ENCODE measurements at regions not wholly inside any gene's neighbourhood (a gene's known extent, or its start where the extent isn't known, plus 50 kb on each side); places are given as distances from the start of the nearest gene placed in this dataset.

DNA sequence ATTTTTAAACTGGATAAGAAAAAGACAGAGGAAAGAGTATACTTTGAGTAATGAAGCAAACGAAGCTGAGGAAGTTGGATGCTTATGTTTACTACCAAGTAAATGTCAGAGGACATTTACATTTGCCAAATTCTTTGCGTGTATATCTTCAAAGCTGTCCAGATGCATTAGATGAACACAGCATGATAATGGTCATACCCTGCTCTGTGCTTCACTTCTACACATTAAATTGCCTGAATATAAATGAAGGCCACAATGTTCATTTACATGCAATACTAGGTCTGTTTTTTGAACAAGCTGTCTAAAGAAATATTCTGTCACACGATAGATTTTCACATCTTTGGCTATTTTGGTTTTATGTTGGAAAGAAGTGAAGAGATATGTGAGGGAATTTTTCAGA, 405.8 kb upstream of the ADAMTS9 start:
- peaks cover 2% of the 10 kb centered on the region for H3K4me1 ChIP-seq (ENCODE audit: control insufficient read depth, insufficient read depth, low read length)
- H3K36me3 ChIP-seq (ENCODE audit: control insufficient read depth, insufficient read depth, low read length) = no peaks in the 10 kb centered on the region
- no peak overlapping the region for H3K4me3 ChIP-seq (ENCODE audit: low read length)
- H3K27ac ChIP-seq (ENCODE audit: low read depth, low read length) = no peak overlapping the region
- H3K9ac ChIP-seq (ENCODE audit: low read length) = no peak overlapping the region
- no peaks in the 10 kb centered on the region for H3K27me3 ChIP-seq (ENCODE audit: control insufficient read depth, insufficient read depth, low read length)

DNA sequence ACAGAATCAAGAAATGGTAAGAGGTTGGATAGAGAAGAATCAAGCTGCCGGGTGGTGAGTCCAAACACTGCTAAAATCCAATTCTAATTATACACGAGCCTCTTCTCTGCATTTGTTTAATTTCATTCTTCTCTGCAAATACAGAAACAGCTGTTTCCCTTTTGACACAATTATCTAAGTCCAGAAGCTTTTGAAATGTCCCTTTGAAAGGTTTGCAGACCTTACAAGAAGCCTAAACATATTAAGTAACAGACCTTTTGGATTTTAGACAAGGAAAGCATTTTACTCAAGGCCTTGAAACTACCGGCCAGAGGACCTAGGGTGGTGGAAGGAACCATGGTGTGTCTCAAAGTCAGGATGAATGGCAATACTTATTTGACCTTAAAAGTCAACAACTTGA, 403.8 kb upstream of the ADAMTS9 start:
- Histone ChIP-seq H3K36me3 (ENCODE audit: control insufficient read depth, insufficient read depth, low read length) (no peaks in the 10 kb centered on the region), H3K27me3 (ENCODE audit: control insufficient read depth, insufficient read depth, low read length) (no peaks in the 10 kb centered on the region), H3K9ac (ENCODE audit: low read length) (no peak overlapping the region), H3K4me1 (ENCODE audit: control insufficient read depth, insufficient read depth, low read length) (peaks cover 2% of the 10 kb centered on the region), H3K4me3 (ENCODE audit: low read length) (no peak overlapping the region), H3K27ac (ENCODE audit: low read depth, low read length) (no peak overlapping the region)

DNA sequence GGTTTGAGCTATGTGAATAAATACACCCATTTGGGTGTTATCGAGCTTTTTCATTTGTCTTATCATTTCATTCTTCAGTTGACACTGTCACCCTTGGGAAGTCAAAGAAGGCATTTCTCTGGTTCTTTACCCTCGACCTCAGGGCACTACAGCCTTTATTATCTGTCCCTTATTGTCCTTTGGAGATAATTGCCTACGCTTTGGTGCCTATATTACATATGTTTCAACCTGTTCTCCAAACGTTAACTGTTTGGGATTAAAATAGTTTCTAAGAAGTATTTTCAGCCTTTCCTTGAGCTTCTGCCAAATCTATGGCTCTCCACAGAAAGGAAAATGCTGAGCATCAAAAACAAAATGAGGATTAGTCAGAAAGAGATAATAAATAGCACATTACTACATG, 395.4 kb upstream of the ADAMTS9 start:
- no peaks in the 10 kb centered on the region for H3K27me3 ChIP-seq (ENCODE audit: control insufficient read depth, insufficient read depth, low read length)
- H3K4me1 ChIP-seq (ENCODE audit: control insufficient read depth, insufficient read depth, low read length) = no peaks in the 10 kb centered on the region
- H3K4me3 ChIP-seq (ENCODE audit: low read length) = no peak overlapping the region
- H3K36me3 ChIP-seq (ENCODE audit: control insufficient read depth, insufficient read depth, low read length) = no peaks in the 10 kb centered on the region
- H3K9ac ChIP-seq (ENCODE audit: low read length) = no peak overlapping the region
- H3K27ac ChIP-seq (ENCODE audit: low read depth, low read length) = no peak overlapping the region

DNA sequence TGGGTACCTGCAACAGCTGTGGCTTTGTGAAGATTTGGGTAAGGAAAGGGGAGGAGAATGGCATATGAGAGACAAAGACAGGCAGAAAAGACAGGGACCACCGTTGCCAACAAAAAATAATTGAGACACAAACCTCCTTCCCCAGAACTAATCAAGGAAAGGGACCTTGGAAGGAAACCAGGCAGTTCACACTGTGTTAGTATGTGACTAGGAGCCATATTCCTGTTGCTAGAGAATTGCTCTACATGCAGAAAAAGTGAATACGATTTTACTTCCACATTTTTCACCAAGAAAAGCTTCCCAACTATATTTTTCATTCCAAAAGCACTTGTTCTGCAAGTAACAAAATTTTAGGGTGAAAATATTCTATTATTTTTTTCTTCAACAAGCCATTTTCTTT, 393.7 kb upstream of the ADAMTS9 start:
- Histone ChIP-seq H3K4me3 (ENCODE audit: low read length) (no peak overlapping the region), H3K9ac (ENCODE audit: low read length) (no peak overlapping the region), H3K27ac (ENCODE audit: low read depth, low read length) (no peak overlapping the region), H3K27me3 (ENCODE audit: control insufficient read depth, insufficient read depth, low read length) (no peaks in the 10 kb centered on the region), H3K36me3 (ENCODE audit: control insufficient read depth, insufficient read depth, low read length) (no peaks in the 10 kb centered on the region), H3K4me1 (ENCODE audit: control insufficient read depth, insufficient read depth, low read length) (no peaks in the 10 kb centered on the region)

DNA sequence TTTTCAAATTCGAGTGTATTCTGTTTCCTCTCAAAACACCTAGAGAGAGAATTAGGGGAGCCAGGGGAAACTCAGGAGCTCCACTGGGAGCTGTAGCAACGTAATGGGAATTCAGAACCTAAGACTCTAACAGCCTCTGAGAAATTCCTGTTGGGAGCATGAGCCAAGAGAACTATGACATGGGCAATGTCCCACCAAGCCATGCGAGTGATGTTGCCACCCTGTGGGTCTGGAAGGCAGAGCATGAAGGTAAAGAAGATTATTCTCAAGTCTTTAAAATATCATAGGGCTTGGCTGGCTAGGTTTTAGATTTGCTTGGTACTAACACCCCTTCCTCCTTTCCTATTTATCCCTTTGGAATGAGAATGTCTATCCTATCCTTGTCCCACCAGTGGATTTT, 392.6 kb upstream of the ADAMTS9 start:
- H3K27ac ChIP-seq (ENCODE audit: low read depth, low read length) = no peak overlapping the region
- H3K9ac ChIP-seq (ENCODE audit: low read length) = no peak overlapping the region
- H3K36me3 ChIP-seq (ENCODE audit: control insufficient read depth, insufficient read depth, low read length) = no peaks in the 10 kb centered on the region
- H3K27me3 ChIP-seq (ENCODE audit: control insufficient read depth, insufficient read depth, low read length) = no peaks in the 10 kb centered on the region
- no peak overlapping the region for H3K4me3 ChIP-seq (ENCODE audit: low read length)
- H3K4me1 ChIP-seq (ENCODE audit: control insufficient read depth, insufficient read depth, low read length) = no peaks in the 10 kb centered on the region

DNA sequence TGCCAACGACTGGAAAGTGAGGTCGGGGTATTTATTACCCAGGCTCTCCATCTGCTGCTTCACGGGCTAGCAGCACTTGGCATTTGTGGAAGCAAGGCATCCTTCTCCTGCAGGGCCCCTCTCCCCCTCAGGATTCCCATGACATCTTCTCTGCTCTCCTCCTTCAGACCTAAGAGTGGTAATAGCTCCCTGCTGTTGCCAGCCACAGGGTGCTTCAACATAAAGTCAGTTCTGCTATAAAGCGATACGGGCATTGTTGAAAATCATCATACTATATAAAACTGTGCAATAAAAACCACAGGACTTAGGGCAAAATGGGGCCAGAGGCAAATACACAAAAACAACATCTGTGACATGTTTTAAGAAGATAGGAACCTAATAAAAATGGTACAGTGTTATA, 391.8 kb upstream of the ADAMTS9 start:
- H3K4me3 ChIP-seq (ENCODE audit: low read length) = no peak overlapping the region
- no peaks in the 10 kb centered on the region for H3K27me3 ChIP-seq (ENCODE audit: control insufficient read depth, insufficient read depth, low read length)
- no peaks in the 10 kb centered on the region for H3K36me3 ChIP-seq (ENCODE audit: control insufficient read depth, insufficient read depth, low read length)
- H3K27ac ChIP-seq (ENCODE audit: low read depth, low read length) = no peak overlapping the region
- no peak overlapping the region for H3K9ac ChIP-seq (ENCODE audit: low read length)
- no peaks in the 10 kb centered on the region for H3K4me1 ChIP-seq (ENCODE audit: control insufficient read depth, insufficient read depth, low read length)

DNA sequence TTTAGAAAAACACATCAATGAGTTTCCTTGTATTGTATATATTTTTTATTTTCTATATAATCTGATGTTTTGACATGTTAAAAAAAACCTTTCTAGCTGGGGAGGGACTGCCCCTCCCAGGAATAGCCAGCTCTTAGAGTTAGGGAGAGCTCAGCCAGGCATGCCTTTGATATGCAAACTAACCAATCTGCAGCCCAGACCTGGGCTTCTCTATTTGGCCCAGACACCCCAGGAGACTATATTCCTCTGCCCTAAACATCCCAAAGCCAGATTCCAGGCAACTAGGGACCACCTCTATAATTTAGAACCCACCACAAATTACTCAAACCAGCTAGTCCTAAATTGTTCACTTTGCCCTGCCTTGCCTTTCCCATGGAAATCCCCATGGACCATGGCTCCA, 390.9 kb upstream of the ADAMTS9 start:
- Histone ChIP-seq H3K36me3 (ENCODE audit: control insufficient read depth, insufficient read depth, low read length) (no peaks in the 10 kb centered on the region), H3K27ac (ENCODE audit: low read depth, low read length) (no peak overlapping the region), H3K27me3 (ENCODE audit: control insufficient read depth, insufficient read depth, low read length) (no peaks in the 10 kb centered on the region), H3K4me1 (ENCODE audit: control insufficient read depth, insufficient read depth, low read length) (no peaks in the 10 kb centered on the region), H3K4me3 (ENCODE audit: low read length) (no peak overlapping the region), H3K9ac (ENCODE audit: low read length) (no peak overlapping the region)

DNA sequence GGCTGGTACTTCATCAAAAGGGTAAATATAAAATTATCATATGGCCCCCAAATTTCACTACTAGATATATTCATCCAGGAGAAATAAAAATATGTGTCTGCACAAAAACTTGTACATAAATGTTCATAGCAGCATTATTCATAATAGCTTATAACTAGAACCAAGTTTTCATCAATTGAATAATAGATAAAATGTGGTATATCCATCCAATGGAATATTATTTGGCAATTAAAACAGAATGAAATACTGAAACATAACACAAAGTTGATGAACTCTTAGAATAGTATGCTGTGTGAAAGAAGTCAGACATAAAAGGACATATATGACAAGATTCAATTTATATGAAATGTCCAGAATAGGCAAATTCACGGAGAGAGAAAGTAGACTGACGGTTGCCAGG, 389.3 kb upstream of the ADAMTS9 start:
- Histone ChIP-seq H3K36me3 (ENCODE audit: control insufficient read depth, insufficient read depth, low read length) (no peaks in the 10 kb centered on the region), H3K27me3 (ENCODE audit: control insufficient read depth, insufficient read depth, low read length) (no peaks in the 10 kb centered on the region), H3K27ac (ENCODE audit: low read depth, low read length) (no peak overlapping the region), H3K9ac (ENCODE audit: low read length) (no peak overlapping the region), H3K4me3 (ENCODE audit: low read length) (no peak overlapping the region), H3K4me1 (ENCODE audit: control insufficient read depth, insufficient read depth, low read length) (no peaks in the 10 kb centered on the region)

DNA sequence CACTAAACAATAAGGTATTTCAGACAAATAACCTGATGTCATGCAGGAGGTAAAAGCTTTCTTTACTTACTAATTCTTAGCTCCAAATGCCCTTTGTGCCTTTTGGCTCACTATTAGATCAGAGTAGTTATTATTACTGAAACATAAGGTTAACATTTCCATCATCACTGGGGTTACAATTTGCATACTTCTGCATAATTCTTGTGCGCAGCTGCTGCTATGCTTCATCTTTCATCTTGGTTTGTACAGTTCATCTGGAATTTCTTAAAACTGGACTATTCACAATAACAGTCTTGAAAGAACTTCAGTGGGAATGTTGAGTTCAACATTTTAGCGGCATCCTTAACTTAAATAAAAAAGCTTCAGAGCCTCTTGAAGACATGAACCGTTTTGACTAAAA, 383.2 kb upstream of the ADAMTS9 start:
- no peaks in the 10 kb centered on the region for H3K36me3 ChIP-seq (ENCODE audit: control insufficient read depth, insufficient read depth, low read length)
- no peak overlapping the region for H3K4me3 ChIP-seq (ENCODE audit: low read length)

DNA sequence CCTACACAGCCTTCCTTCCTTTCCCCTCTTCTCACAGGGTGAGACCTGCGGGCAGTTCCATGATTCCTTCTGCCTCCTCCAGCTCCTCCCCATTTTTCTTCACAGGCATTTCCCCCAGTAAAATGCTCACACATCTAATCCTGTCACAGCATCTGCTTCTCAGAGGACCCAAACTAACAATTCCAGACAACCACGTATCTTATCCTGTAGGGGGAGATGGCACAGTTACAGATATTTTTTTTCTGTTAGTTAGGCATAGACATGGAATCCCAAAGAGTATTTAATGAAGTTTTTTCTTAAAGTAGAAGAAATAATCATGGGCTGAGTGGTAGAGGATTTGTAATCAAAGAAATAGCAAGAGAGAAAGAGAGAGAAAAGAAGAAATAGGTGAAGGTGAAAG, 373.1 kb upstream of the ADAMTS9 start:
- H3K27ac ChIP-seq (ENCODE audit: low read depth, low read length) = no peak overlapping the region
- no peak overlapping the region for H3K4me3 ChIP-seq (ENCODE audit: low read length)

More for the DNA sequence above, 383.2 kb upstream of the ADAMTS9 start:
- no peak overlapping the region for H3K27ac ChIP-seq (ENCODE audit: low read depth, low read length)
- no peaks in the 10 kb centered on the region for H3K4me1 ChIP-seq (ENCODE audit: control insufficient read depth, insufficient read depth, low read length)
- no peak overlapping the region for H3K9ac ChIP-seq (ENCODE audit: low read length)
- no peaks in the 10 kb centered on the region for H3K27me3 ChIP-seq (ENCODE audit: control insufficient read depth, insufficient read depth, low read length)

DNA sequence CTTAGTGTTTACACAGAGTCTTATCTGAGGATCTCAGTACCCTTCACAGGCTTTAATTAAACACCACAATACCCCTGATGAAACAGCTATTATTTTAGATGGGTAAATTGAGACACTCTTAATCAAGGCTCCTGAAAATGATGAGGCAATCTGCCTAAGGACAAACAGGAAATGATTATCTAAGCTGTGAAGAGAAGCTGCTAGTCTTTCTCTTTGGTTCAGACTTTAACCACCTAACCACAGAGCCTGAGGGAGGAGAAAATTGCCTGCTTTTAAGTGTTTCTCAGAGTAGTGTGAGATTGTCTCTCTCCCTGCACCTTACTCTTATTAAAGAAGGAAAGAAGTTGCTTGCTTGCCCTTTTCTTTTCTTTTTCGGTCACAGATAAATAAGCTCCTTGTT, 364.3 kb upstream of the ADAMTS9 start:
- Histone ChIP-seq H3K4me3 (ENCODE audit: low read length) (no peak overlapping the region), H3K4me1 (ENCODE audit: control insufficient read depth, insufficient read depth, low read length) (no peaks in the 10 kb centered on the region), H3K36me3 (ENCODE audit: control insufficient read depth, insufficient read depth, low read length) (no peaks in the 10 kb centered on the region), H3K27me3 (ENCODE audit: control insufficient read depth, insufficient read depth, low read length) (no peaks in the 10 kb centered on the region), H3K27ac (ENCODE audit: low read depth, low read length) (no peak overlapping the region), H3K9ac (ENCODE audit: low read length) (no peak overlapping the region)

More for the DNA sequence above, 373.1 kb upstream of the ADAMTS9 start:
- Histone ChIP-seq H3K36me3 (ENCODE audit: control insufficient read depth, insufficient read depth, low read length) (no peaks in the 10 kb centered on the region), H3K4me1 (ENCODE audit: control insufficient read depth, insufficient read depth, low read length) (no peaks in the 10 kb centered on the region), H3K9ac (ENCODE audit: low read length) (no peak overlapping the region), H3K27me3 (ENCODE audit: control insufficient read depth, insufficient read depth, low read length) (no peaks in the 10 kb centered on the region)

DNA sequence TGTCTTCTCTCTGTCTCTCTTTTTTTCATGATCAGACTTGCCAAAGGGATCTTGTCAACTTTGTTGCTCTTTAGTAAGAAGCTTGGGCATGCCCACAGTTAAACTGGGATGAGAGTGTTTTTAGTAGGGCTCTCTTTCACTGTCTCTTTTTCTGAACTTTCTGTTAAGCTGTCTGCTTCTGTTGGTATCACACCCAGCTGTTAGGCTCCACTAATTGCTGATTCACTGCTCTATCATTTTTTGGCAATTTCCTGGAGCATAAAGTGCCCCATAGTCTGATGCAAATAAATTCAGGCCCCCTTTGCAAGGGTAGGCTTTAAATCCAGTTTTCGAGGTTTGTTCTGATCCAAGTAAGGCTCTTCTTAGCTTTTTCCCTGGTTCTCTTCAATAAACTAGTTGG, 360.4 kb upstream of the ADAMTS9 start:
- Histone ChIP-seq H3K9ac (ENCODE audit: low read length) (no peak overlapping the region), H3K36me3 (ENCODE audit: control insufficient read depth, insufficient read depth, low read length) (no peaks in the 10 kb centered on the region), H3K4me1 (ENCODE audit: control insufficient read depth, insufficient read depth, low read length) (no peaks in the 10 kb centered on the region), H3K27ac (ENCODE audit: low read depth, low read length) (no peak overlapping the region), H3K27me3 (ENCODE audit: control insufficient read depth, insufficient read depth, low read length) (no peaks in the 10 kb centered on the region), H3K4me3 (ENCODE audit: low read length) (no peak overlapping the region)

DNA sequence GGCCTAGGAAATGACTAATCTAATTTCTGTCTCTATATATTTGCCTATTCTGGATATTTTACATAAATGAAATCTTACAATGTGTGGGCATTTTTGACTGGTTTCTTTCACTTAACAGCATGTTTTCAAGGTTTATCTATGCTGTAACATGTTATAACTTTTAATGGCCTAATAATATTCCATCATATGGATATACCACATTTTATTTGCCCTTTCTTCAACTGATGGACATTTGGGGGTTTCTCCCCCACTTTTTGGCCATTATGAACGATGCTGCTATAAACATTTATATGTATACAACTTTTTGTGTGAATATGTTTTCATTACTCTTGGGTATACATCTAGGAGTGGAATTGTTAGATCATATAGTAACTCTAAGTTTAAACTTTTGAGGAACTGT, 357.3 kb upstream of the ADAMTS9 start:
- no peak overlapping the region for H3K27ac ChIP-seq (ENCODE audit: low read depth, low read length)
- no peak overlapping the region for H3K9ac ChIP-seq (ENCODE audit: low read length)
- no peak overlapping the region for H3K4me3 ChIP-seq (ENCODE audit: low read length)
- no peaks in the 10 kb centered on the region for H3K27me3 ChIP-seq (ENCODE audit: control insufficient read depth, insufficient read depth, low read length)
- H3K36me3 ChIP-seq (ENCODE audit: control insufficient read depth, insufficient read depth, low read length) = no peaks in the 10 kb centered on the region
- no peaks in the 10 kb centered on the region for H3K4me1 ChIP-seq (ENCODE audit: control insufficient read depth, insufficient read depth, low read length)

DNA sequence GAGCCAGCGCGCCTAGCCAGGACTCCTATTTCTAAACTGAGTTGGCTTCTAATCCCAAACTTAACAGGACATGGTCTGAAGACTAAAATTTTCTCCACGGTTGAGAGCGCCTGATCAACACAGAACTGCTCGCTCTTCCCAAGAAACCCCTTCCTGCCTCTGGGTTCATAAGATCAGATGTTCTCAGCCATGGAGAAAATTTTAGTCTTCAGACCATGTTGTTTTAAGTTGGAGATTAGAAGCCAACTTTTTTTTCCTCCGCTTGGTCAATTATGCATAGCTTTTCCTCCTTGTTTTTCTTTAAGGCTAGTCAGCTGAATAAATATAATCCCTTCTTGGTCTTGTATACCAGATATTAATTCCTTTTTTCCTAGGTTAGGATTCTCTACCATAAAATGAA, 356.6 kb upstream of the ADAMTS9 start:
- H3K4me3 ChIP-seq (ENCODE audit: low read length) = no peak overlapping the region
- H3K36me3 ChIP-seq (ENCODE audit: control insufficient read depth, insufficient read depth, low read length) = no peaks in the 10 kb centered on the region
- H3K4me1 ChIP-seq (ENCODE audit: control insufficient read depth, insufficient read depth, low read length) = no peaks in the 10 kb centered on the region
- no peak overlapping the region for H3K27ac ChIP-seq (ENCODE audit: low read depth, low read length)
- H3K27me3 ChIP-seq (ENCODE audit: control insufficient read depth, insufficient read depth, low read length) = no peaks in the 10 kb centered on the region
- H3K9ac ChIP-seq (ENCODE audit: low read length) = no peak overlapping the region
